PFSK-1 (cell line): ENCODE measurements at regions not wholly inside any gene's neighbourhood (a gene's known extent, or its start where the extent isn't known, plus 50 kb on each side); places are given as distances from the start of the nearest gene placed in this dataset.

Experiments used
- FOXP2 ChIP-seq: optimal IDR thresholded peaks from 2 replicates; pipeline ENCODE3; 2011; ENCODE audit warnings: borderline replicate concordance, control low read depth, inconsistent platforms; ENCODE audit not compliant: insufficient read depth; ENCODE audit errors: extremely low read length, extremely low read depth
- POLR2AphosphoS5 ChIP-seq: IDR thresholded peaks from 2 replicates; pipeline ENCODE4 v1.6.1; 2012; ENCODE audit warnings: low read depth, mild to moderate bottlenecking, control low read depth, low read length, moderate library complexity
- SIN3A ChIP-seq: IDR thresholded peaks from 2 replicates; pipeline ENCODE4 v1.6.1; 2012; ENCODE audit warnings: mild to moderate bottlenecking, low read length, moderate library complexity, borderline replicate concordance; ENCODE audit not compliant: insufficient read depth
- TAF1 ChIP-seq: IDR thresholded peaks from 2 replicates; pipeline ENCODE4 v1.6.1; 2012; ENCODE audit warnings: low read length, control low read depth, borderline replicate concordance; ENCODE audit not compliant: insufficient read depth
- TF ChIP-seq, protein P1 (sequence below), 2 experiments: IDR thresholded peaks; 2 replicates each; pipeline versions ENCODE4 v1.6.1 to v1.8.0; 2011 to 2012; ENCODE audit warnings: low read depth in 2 of 2, low read length in 2 of 2, control low read depth in 1 of 2, inconsistent platforms in 1 of 2, mild to moderate bottlenecking in 1 of 2, moderate library complexity in 1 of 2; ENCODE audit not compliant: insufficient read depth in 1 of 2

DNA sequence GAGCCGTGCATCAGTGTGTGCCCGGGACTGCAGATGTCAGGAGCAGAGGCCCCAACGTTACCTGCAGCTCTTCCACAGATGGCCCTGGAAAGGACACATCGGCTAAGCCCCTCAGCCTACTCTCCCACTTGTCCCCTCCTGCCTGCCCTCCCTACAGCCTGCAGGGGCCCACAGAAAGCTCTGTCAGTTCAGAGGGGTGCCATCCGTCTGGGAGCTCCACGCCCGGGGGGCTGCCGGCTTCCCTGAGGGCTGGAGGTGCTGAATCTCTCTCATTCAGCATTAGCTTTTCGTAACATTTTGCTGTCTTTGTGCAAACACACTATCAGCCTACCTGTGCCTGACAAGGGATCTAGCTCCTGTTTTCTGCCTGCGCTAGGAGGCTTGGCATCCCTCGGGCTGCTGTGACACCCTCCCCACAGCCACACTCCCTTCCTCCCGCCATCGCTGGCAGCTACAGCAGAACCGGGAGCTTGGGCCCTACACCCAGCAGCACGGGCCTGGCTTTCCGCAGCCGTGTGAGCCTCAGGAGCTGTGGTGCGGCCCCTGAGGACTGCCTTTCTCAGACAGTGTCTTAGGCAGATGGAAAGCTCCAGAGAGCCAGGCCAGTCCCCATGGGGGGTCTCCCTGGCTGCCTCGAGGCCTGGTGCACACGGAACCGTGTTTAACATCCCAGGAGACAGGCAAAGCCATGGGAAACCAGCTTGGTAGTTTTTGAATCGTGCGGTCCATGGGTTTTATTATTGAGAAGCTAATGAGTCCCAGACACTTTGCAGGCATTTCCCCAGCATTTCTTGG is 198.3 kb upstream of the B3GAT1 start:
- TF ChIP-seq, protein P1, sequence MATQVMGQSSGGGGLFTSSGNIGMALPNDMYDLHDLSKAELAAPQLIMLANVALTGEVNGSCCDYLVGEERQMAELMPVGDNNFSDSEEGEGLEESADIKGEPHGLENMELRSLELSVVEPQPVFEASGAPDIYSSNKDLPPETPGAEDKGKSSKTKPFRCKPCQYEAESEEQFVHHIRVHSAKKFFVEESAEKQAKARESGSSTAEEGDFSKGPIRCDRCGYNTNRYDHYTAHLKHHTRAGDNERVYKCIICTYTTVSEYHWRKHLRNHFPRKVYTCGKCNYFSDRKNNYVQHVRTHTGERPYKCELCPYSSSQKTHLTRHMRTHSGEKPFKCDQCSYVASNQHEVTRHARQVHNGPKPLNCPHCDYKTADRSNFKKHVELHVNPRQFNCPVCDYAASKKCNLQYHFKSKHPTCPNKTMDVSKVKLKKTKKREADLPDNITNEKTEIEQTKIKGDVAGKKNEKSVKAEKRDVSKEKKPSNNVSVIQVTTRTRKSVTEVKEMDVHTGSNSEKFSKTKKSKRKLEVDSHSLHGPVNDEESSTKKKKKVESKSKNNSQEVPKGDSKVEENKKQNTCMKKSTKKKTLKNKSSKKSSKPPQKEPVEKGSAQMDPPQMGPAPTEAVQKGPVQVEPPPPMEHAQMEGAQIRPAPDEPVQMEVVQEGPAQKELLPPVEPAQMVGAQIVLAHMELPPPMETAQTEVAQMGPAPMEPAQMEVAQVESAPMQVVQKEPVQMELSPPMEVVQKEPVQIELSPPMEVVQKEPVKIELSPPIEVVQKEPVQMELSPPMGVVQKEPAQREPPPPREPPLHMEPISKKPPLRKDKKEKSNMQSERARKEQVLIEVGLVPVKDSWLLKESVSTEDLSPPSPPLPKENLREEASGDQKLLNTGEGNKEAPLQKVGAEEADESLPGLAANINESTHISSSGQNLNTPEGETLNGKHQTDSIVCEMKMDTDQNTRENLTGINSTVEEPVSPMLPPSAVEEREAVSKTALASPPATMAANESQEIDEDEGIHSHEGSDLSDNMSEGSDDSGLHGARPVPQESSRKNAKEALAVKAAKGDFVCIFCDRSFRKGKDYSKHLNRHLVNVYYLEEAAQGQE (IDR thresholded peaks at IDR 0.05; ENCODE audit: insufficient read depth in 1 of 2, low read depth in 2 of 2, low read length in 2 of 2) = no peak
- TF ChIP-seq FOXP2 (no peak), TAF1 (no peak)

DNA sequence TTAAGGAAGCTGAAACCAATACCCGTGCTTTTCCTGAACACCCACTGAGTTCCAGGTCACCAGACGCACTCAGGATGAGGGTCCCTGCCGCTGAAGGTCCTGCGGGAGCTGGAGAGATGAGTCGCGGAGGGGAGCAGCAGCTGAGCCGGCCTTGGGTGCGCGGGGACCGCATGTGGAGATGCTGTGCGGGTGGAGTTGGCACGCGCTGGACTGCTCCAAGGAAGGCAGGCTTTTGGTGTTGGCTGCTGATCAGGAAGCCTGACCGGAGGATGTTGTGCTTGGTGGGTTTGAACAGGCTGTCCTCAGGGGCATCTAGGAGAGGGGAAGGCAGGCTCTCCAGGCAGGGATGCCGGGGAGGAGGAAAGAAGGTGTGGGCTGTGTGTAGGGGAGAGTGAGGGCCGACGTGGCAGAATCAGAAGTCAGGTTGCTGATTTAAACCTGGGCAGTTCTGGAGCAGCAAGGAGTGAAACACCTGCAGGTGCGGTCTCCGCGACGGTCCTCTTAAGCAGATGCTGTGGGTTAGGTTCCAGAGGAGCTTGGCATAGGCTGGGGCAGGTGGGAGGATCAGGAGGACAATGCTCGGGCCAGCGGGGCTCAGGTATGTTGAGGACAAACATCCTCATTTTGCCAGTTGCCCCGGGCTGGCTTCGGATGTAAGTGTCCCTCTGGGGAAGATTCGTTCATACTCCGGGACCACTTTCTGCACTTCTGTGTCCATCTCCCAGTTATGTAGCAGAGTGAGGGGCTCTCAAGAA is 197.5 kb upstream of the B3GAT1 start:
- TF ChIP-seq FOXP2 (no peak), POLR2AphosphoS5 (no peak), SIN3A (no peak), TAF1 (no peak)
- TF ChIP-seq, protein P1 (IDR thresholded peaks at IDR 0.05; ENCODE audit: insufficient read depth in 1 of 2, low read depth in 2 of 2, low read length in 2 of 2) = no peak

DNA sequence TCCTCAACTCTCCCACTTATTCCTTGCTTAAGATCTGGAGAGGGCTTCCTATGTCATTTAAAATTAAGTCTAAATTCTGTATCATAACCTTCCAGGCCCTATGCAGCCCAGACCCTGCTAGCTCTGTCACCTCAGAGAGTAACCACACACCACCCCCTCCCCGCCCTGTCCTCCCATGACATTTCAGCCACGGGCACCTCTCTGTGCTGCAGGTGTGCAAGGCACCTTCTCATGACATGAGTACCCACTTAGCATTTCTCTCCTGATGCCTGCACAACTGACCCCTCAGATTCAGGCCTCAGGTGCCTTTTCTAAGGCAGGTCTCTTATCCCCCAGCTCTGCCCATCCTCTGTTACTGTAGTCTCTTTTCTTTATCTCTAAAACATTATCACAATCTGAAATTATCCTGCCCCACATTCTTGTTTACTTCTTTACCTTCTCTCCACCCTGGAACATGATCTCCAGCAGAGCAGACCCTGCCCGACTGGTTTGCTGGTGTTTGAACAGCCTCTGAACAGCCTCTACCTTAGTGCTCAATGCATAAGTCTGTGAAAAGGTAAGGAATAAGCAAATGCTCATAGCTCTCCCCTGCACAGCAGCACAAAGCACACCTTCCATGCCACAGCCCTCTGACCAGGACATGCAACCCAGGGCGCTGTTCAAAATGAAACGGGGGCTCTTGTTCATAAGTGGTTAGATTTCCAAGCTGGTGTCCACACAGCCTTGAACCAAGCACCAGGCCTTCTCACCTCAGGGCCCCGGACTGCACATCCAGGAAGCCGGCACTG is 196.1 kb upstream of the B3GAT1 start:
- TF ChIP-seq POLR2AphosphoS5 (no peak), FOXP2 (no peak), TAF1 (no peak), SIN3A (no peak)
- TF ChIP-seq, protein P1 (IDR thresholded peaks at IDR 0.05; ENCODE audit: insufficient read depth in 1 of 2, low read depth in 2 of 2, low read length in 2 of 2) = no peak

DNA sequence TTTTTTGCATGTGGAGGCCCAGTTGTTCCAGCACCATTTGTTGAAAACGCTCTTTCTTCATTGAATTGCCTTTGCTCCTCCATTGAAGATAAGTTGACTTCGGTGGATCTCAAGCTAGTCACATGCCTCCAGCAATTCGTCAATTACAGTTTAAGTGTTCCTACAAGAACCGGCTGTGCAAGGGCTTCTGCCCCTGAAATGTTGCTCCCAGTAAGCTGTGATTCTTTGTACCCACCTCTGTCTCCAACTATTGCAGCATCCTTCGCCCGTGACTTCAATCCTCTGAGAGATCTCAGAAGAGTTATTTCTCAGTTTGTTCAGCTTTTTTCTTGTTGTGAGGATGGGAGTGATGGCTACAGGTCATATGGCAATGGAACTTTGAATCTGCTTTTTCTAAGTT is 194.2 kb upstream of the B3GAT1 start:
- TF ChIP-seq TAF1 (no peak), POLR2AphosphoS5 (no peak), FOXP2 (no peak), SIN3A (no peak)
- TF ChIP-seq, protein P1 (IDR thresholded peaks at IDR 0.05; ENCODE audit: insufficient read depth in 1 of 2, low read depth in 2 of 2, low read length in 2 of 2) = no peak
